Ascending aorta (tissue), 2 donors: ENCODE measurements at regions not wholly inside any gene's neighbourhood (a gene's known extent, or its start where the extent isn't known, plus 50 kb on each side); places are given as distances from the start of the nearest gene placed in this dataset.

ENCODE experiments used
- DNase-seq, 2 donors: peaks; one replicate each; pipeline ENCODE4 v3.0.0-alpha.2; 2019; ENCODE audit warnings: low spot score in 2 of 2
- H3K27ac ChIP-seq, 2 donors: fragments of 200-600 bp; sonication (generic); one replicate each; pipeline ENCODE4 v1.5.1; 2016 to 2017; ENCODE audit warnings: mild to moderate bottlenecking in 1 of 2
- H3K27me3 ChIP-seq: fragments of 200-600 bp; sonication (generic); one replicate; pipeline ENCODE4 v1.5.1; 2017
- H3K36me3 ChIP-seq, 2 donors: fragments of 200-600 bp; sonication (generic); one replicate each; pipeline ENCODE4 v1.5.1; 2016
- H3K4me1 ChIP-seq, 2 donors: fragments of 200-600 bp; sonication (generic); one replicate each; pipeline ENCODE4 v1.5.1; 2016 to 2017; ENCODE audit warnings: mild to moderate bottlenecking in 1 of 2
- H3K4me3 ChIP-seq, 2 donors: fragments of 200-600 bp; sonication (generic); one replicate each; pipeline ENCODE4 v1.5.1; 2016 to 2017; ENCODE audit warnings: mild to moderate bottlenecking in 1 of 2
- H3K9me3 ChIP-seq, 2 donors: fragments of 200-600 bp; sonication (generic); one replicate each; pipeline ENCODE4 v1.5.1; 2016
- intact Hi-C: fragments of 100-400 bp; cut with DNase I; formaldehyde crosslinking; loops from one replicate; pipeline ENCODE4 v1.15.1; 2023
- TF ChIP-seq, protein P1 (sequence below), 3 experiments: fragments of 200-600 bp in 2 of 3; fragments of 450-650 bp in 1 of 3; sonication (generic) in 2 of 3; IDR thresholded peaks; one replicate each; pipeline ENCODE4 v1.5.1; 2016 to 2019; ENCODE audit warnings: antibody characterized with exemption in 3 of 3, mild to moderate bottlenecking in 1 of 3, moderate library complexity in 1 of 3

DNA sequence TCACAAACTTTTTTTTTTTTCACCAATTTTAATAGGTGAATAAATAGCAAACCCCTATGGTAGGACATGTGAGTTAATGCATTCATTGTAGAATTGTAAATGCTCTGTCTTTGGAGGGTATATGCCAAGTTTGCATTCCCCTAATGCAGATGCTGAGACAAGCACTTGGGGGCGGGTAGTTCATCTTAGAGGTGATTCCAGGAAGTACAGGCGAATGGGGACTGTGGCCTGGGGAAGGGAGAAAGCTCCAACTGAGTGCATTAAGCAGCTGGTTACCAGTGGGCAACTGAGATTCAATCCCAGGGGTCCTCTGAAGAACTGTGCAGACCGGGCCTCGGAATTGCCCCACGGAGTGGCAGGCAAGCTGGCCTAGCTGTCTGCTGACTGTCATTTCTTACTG lies 107.6 kb downstream of the ZNF664 start:
- no peaks in the 10 kb centered on the region for H3K4me1 ChIP-seq
- H3K36me3 ChIP-seq, result no peaks in the 10 kb centered on the region
- no peak for DNase-seq
- no peak overlapping the region for H3K4me3 ChIP-seq
- H3K27me3 ChIP-seq, result no peaks in the 10 kb centered on the region
- no peaks in the 10 kb centered on the region for H3K9me3 ChIP-seq
- intact Hi-C loops, result no loop called here
- no peak overlapping the region for H3K27ac ChIP-seq
- TF ChIP-seq, protein P1, sequence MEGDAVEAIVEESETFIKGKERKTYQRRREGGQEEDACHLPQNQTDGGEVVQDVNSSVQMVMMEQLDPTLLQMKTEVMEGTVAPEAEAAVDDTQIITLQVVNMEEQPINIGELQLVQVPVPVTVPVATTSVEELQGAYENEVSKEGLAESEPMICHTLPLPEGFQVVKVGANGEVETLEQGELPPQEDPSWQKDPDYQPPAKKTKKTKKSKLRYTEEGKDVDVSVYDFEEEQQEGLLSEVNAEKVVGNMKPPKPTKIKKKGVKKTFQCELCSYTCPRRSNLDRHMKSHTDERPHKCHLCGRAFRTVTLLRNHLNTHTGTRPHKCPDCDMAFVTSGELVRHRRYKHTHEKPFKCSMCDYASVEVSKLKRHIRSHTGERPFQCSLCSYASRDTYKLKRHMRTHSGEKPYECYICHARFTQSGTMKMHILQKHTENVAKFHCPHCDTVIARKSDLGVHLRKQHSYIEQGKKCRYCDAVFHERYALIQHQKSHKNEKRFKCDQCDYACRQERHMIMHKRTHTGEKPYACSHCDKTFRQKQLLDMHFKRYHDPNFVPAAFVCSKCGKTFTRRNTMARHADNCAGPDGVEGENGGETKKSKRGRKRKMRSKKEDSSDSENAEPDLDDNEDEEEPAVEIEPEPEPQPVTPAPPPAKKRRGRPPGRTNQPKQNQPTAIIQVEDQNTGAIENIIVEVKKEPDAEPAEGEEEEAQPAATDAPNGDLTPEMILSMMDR (IDR thresholded peaks at IDR 0.05), result no peak

DNA sequence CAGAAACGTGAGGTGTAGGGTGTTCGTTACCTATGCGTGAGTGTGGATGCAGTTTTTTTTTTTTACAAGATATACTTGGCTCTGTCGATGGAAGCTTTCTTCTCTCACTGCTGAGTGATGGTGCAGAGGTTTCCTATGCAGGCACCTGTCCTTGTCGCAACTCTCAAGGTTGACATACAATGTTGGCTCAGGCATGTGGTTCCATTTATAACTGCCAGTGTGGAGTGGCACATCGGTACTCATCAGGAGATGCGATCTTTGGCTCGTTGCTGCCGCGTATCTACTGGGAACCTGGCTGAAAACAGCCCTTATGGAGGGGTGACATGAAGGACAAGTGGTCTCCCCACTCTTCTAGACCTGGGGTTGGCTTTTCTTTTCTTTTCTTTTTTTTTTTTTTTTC lies 109.0 kb downstream of the ZNF664 start:
- Histone ChIP-seq H3K4me3 (no peak overlapping the region), H3K27ac (no peak overlapping the region), H3K27me3 (no peaks in the 10 kb centered on the region), H3K36me3 (no peaks in the 10 kb centered on the region), H3K4me1 (no peaks in the 10 kb centered on the region), H3K9me3 (no peaks in the 10 kb centered on the region)
- no peak for DNase-seq
- TF ChIP-seq, protein P1 (IDR thresholded peaks at IDR 0.05), result no peak
- intact Hi-C loops, result no loop called here

DNA sequence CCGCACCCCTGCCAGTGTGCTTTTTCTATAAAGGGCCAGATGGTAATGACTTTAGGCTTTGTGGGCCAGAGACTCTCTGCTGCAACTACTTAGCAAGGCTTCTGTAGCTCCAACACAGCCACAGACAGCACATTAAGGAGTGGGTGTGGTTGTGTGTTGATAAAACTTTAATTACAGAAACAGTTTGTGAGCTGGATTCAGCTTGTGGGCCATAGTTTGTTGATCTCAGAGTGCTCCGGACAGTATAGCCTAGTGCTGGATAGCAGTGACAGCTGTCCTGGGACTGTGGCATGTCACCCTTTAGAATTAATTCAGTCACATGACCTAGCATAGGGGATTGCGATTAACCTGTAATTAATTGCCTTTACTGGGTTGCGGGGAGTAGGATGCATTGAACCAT lies 109.7 kb downstream of the ZNF664 start:
- Histone ChIP-seq H3K9me3 (no peaks in the 10 kb centered on the region), H3K4me3 (no peak overlapping the region), H3K27ac (no peak overlapping the region), H3K27me3 (no peaks in the 10 kb centered on the region), H3K36me3 (no peaks in the 10 kb centered on the region), H3K4me1 (no peaks in the 10 kb centered on the region)
- intact Hi-C loops, result no loop called here
- DNase-seq, result no peak
- TF ChIP-seq, protein P1 (IDR thresholded peaks at IDR 0.05), result no peak

DNA sequence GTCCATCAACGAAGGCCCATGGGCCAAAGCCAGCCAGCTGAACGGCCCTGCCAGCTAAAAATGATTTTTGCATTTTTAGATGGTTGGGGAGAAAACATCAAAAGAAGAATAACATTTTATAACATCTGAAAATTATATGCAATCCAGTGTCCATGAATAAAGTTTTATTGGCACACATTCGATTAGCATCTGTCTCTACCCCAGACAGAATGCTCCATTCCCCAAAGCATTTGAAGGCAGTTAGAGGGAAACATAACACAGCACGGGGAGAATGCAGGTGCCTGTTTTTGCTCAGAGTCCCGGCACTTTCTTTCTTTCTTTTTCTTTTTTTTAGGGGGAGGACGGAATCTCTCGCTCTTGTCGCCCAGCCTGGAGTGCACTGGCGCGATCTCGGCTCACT lies 110.7 kb downstream of the ZNF664 start:
- intact Hi-C loops, result no loop called here
- no peaks in the 10 kb centered on the region for H3K4me1 ChIP-seq

DNA sequence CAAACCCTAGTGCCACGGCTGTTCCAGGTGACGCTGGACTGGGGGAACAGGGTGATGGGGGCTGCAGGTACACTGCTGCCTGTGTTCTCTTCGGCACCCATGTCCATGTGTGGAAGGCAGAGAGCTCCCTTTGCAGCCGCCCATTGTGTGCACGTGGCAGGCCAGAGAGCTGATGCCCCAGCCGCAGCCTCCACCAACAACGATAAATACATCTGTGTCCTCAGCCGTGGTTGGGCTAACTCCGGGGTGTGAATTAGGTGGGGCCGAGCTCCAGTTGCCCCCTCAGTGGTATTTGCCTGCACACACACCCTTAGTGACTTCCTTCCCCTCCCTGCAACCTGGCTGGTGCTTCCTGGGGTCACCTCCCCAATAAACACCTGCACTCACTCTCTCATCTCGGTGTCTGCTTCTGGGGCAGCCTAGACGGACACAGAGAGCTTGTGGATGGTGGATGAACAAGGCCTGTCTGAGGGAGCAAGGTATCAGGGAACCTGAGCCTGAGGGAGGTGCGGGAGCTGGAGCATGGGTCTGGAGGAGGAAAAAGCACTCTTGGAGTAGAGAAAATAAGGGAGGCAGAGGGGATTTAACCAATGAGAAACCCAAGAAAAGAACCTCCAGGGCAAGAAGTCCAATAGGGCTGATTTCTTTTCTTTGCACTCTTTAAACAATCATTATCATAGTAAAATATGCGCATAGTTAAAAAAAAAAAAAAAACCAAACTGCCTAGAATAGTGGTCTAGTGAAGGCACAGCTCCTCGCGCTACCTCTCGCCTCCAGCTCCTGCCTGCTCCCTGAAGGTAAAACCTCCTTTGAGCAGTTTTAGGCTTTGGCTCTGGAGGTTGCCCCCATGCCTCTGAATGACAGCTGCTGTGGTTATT lies 112.6 kb downstream of the ZNF664 start:
- Histone ChIP-seq H3K4me3 (no peak overlapping the region), H3K4me1 (no peaks in the 10 kb centered on the region), H3K9me3 (no peaks in the 10 kb centered on the region), H3K27ac (no peak overlapping the region), H3K27me3 (no peaks in the 10 kb centered on the region), H3K36me3 (no peaks in the 10 kb centered on the region)
- peak in 1 of 2 donors; percentile 21 for DNase-seq
- intact Hi-C loops, result no loop called here
- TF ChIP-seq, protein P1 (IDR thresholded peaks at IDR 0.05), result no peak

More for the DNA sequence above, 110.7 kb downstream of the ZNF664 start:
- H3K27ac ChIP-seq, result no peak overlapping the region
- H3K9me3 ChIP-seq, result no peaks in the 10 kb centered on the region
- H3K36me3 ChIP-seq, result no peaks in the 10 kb centered on the region
- TF ChIP-seq, protein P1 (IDR thresholded peaks at IDR 0.05), result no peak
- H3K4me3 ChIP-seq, result no peak overlapping the region
- no peaks in the 10 kb centered on the region for H3K27me3 ChIP-seq
- DNase-seq, result no peak
